GM13976 (cell line): ENCODE measurements at regions not wholly inside any gene's neighbourhood (a gene's known extent, or its start where the extent isn't known, plus 50 kb on each side); places are given as distances from the start of the nearest gene placed in this dataset.
"Not testable (repeated sequence)": the region's sequence is repeated elsewhere in the genome, so short reads cannot be mapped to it uniquely, and the experiment has no call there.

Experiments used
- DNase-seq: peaks from one replicate; pipeline ENCODE4 v3.0.0; 2012; ENCODE audit warnings: low spot score
- in situ Hi-C: fragments of 300-500 bp; cut with MboI; formaldehyde crosslinking; loops from one replicate; pipeline ENCODE4 v1.12.0; 2022; ENCODE audit warnings: low sequenced_read_pairs, mixed read lengths, inconsistent platforms; ENCODE audit not compliant: unreplicated experiment
- TF ChIP-seq, protein P1 (sequence below): IDR thresholded peaks from 2 replicates; pipeline ENCODE4 v1.5.1; 2012; ENCODE audit warnings: borderline replicate concordance, mild to moderate bottlenecking; ENCODE audit not compliant: insufficient read depth; ENCODE audit errors: extremely low read depth, missing control alignments, control extremely low read depth

GRCh38 chr6:111925296-111925695 is 52.0 kb upstream of the FYN start:
- DNase-seq = no peak
- TF ChIP-seq, protein P1, sequence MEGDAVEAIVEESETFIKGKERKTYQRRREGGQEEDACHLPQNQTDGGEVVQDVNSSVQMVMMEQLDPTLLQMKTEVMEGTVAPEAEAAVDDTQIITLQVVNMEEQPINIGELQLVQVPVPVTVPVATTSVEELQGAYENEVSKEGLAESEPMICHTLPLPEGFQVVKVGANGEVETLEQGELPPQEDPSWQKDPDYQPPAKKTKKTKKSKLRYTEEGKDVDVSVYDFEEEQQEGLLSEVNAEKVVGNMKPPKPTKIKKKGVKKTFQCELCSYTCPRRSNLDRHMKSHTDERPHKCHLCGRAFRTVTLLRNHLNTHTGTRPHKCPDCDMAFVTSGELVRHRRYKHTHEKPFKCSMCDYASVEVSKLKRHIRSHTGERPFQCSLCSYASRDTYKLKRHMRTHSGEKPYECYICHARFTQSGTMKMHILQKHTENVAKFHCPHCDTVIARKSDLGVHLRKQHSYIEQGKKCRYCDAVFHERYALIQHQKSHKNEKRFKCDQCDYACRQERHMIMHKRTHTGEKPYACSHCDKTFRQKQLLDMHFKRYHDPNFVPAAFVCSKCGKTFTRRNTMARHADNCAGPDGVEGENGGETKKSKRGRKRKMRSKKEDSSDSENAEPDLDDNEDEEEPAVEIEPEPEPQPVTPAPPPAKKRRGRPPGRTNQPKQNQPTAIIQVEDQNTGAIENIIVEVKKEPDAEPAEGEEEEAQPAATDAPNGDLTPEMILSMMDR = no peak
- in situ Hi-C loops = no loop called here

- in situ Hi-C loops = no loop called here
- no peak for DNase-seq
- TF ChIP-seq, protein P1 = no peak
Observed at GRCh38 chr6:111926731-111927302, 53.6 kb upstream of the FYN start.

GRCh38 chr6:111927321-111927720 is 54.1 kb upstream of the FYN start:
- in situ Hi-C loops = no loop called here
- TF ChIP-seq, protein P1 = no peak
- DNase-seq = no peak

- in situ Hi-C loops = no loop called here
- TF ChIP-seq, protein P1 = no peak
- no peak for DNase-seq
Observed at GRCh38 chr6:111928139-111928538, 54.9 kb upstream of the FYN start.

DNA sequence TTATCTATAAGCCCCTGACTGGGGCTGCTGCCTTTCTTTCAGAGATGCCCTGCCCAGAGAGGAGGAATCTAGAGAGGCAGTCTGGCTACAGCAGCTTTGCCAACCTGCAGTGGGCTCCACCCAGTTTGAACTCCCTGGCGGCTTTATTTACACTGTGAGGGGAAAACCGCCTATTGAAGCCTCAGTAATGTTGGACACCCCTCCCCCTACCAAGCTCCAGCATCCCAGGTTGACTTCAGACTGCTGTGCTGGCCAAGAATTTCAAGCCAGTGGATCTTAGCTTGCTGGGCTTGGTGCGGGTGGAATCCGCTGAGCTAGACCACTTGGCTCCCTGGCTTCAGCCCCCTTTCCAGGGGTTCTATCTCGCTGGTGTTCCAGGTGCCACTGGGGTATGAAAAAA is 61.4 kb upstream of the FYN start:
- in situ Hi-C loops, DNase-seq: not testable (repeated sequence)

- no peak for DNase-seq
- TF ChIP-seq, protein P1 = no peak
- in situ Hi-C loops = no loop called here
Observed at GRCh38 chr6:111936718-111937117, 63.5 kb upstream of the FYN start.

DNA sequence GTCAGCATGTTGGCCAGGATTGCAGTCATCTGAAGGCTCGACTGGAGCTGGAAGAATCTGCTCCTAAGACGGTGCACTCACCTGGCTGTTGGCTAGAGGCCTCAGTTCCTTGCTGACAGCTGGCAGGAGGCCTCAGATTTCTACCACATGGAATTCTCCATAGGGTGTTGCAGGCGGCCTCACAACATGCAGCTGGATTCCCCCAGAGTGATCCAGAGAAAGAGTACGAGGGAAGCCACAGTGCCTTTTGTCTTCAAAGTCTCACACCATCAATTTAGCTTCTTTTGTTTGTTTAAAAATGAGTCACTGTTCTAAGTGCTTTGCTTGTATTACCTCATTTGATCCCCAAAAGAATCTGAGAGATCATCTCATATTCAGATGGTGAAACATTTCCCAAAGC is 65.5 kb upstream of the FYN start:
- in situ Hi-C loops = no loop called here
- DNase-seq = no peak
- TF ChIP-seq, protein P1 = no peak

- no peak for DNase-seq
- TF ChIP-seq, protein P1 = no peak
- in situ Hi-C loops = no loop called here
Observed at GRCh38 chr6:111939902-111940301, 66.7 kb upstream of the FYN start.
